ENCODE measurements at regions not wholly inside any gene's neighbourhood (a gene's known extent, or its start where the extent isn't known, plus 50 kb on each side); places are given as distances from the start of the nearest gene placed in this dataset.
"Not testable (repeated sequence)": the region's sequence is repeated elsewhere in the genome, so short reads cannot be mapped to it uniquely, and the experiment has no call there.

DNA sequence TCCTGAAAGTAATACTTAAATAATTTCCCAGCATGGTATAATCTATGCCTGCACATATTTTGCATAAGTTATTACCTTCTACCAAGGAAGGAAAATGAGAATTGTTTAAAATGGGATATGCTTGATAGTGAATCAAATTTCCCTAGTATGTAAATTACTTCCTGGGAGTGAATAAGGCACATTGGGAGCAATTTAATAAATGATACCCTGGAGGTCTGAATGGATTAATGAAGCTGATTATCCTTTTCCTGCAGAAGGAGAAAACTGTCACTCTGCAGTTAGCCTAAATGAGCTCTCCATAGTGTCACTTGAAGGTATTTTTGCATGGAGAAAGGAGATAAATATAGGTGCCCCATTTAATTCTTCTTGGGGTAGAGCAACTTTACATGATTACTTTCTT is 2212.0 kb downstream of the PCDH7 start:
- no peaks in the 10 kb centered on the region for H3K27me3 Mint-ChIP-seq (ENCODE audit: insufficient read depth)
- H3K36me3 Mint-ChIP-seq (ENCODE audit: low read depth), result no peaks in the 10 kb centered on the region
- H3K4me3 Mint-ChIP-seq, result no peak overlapping the region
- no peak for DNase-seq
- peaks cover 25% of the 10 kb centered on the region for H3K9me3 Mint-ChIP-seq
- TF ChIP-seq CTCF (IDR thresholded peaks at IDR 0.05), result no peak
- no peaks in the 10 kb centered on the region for H3K4me1 Mint-ChIP-seq (ENCODE audit: low read depth)
- H3K27ac Mint-ChIP-seq, result no peak overlapping the region

DNA sequence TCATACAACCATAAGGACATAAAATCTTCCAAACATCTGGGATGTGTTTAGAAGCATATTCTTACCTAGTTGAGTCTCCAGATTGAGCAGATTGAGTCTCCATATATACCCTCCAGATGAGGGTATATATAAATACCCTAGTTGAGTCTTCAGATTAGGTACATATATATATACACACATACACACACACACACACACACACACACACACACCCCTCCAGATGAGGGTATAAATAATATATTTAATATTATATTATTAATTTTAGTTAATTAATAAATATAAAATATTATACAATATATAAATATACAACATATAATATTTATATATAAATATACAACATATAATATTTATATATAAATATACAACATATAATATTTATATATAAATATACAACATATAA is 2219.1 kb downstream of the PCDH7 start:
- peaks cover 12% of the 10 kb centered on the region for H3K9me3 Mint-ChIP-seq
- not testable (repeated sequence) for H3K36me3 Mint-ChIP-seq (ENCODE audit: low read depth); H3K27ac Mint-ChIP-seq; DNase-seq; H3K4me1 Mint-ChIP-seq (ENCODE audit: low read depth); H3K4me3 Mint-ChIP-seq; H3K27me3 Mint-ChIP-seq (ENCODE audit: insufficient read depth)

- Mint-ChIP-seq H3K9me3 (peaks cover 42% of the 10 kb centered on the region), H3K36me3 (ENCODE audit: low read depth) (no peaks in the 10 kb centered on the region), H3K27ac (no peak overlapping the region), H3K27me3 (ENCODE audit: insufficient read depth) (no peaks in the 10 kb centered on the region; the same call in 1 of the 2 replicates), H3K4me1 (ENCODE audit: low read depth) (no peaks in the 10 kb centered on the region), H3K4me3 (no peak overlapping the region)
- DNase-seq, result no peak
- TF ChIP-seq CTCF (IDR thresholded peaks at IDR 0.05), result no peak
Observed at GRCh38 chr4:32950866-32951265, 2230.7 kb downstream of the PCDH7 start.

GRCh38 chr4:32958586-32958985 is 2238.4 kb downstream of the PCDH7 start:
- no peak overlapping the region for H3K4me3 Mint-ChIP-seq
- no peak for TF ChIP-seq CTCF (IDR thresholded peaks at IDR 0.05)
- no peaks in the 10 kb centered on the region for H3K36me3 Mint-ChIP-seq (ENCODE audit: low read depth)
- no peaks in the 10 kb centered on the region for H3K27me3 Mint-ChIP-seq (ENCODE audit: insufficient read depth)
- no peak for DNase-seq
- H3K4me1 Mint-ChIP-seq (ENCODE audit: low read depth), result no peaks in the 10 kb centered on the region
- no peak overlapping the region for H3K27ac Mint-ChIP-seq
- H3K9me3 Mint-ChIP-seq, result peaks cover 20% of the 10 kb centered on the region

DNA sequence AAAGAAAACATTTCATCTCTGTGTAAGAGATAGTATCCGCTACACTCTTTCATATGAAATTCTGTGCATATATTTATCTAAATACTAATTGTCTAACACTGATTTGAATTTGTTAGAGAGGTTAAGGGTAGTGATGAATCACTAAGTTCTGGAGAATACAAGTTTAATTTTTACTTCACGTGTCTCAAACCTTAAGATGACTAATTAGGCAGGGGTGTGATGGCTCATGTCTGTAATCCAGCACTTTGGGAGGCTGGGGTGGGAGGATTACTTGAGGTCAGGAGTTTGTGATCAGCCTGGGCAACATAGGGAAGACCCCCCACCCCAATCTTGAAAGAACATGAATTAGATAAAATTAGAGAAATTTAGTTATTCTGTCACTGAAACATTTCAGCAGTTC is 2241.9 kb downstream of the PCDH7 start:
- Mint-ChIP-seq H3K4me1 (ENCODE audit: low read depth) (no peaks in the 10 kb centered on the region), H3K27ac (no peak overlapping the region), H3K36me3 (ENCODE audit: low read depth) (no peaks in the 10 kb centered on the region), H3K9me3 (peaks cover 20% of the 10 kb centered on the region), H3K4me3 (no peak overlapping the region), H3K27me3 (ENCODE audit: insufficient read depth) (no peaks in the 10 kb centered on the region; the same call in 1 of the 2 replicates)
- DNase-seq, result no peak
- TF ChIP-seq CTCF (IDR thresholded peaks at IDR 0.05), result no peak

DNA sequence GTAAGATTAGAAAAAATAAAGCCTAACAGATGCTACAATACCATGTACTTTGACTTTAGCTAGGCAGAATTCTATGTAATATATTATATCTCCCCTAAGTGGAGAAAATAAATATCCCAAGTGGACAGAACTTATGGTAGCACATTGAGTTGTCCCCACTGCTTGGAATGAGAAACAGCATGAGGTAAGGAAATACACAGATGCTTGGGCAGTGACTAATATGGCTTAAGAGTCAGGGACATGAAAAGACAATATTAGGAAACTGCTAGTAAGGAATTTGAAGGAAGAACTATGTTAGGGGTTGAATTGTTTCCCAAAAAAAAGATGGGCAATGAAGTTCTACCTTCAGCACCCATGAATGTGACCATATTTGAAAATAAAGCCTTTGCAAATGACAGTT is 2265.1 kb downstream of the PCDH7 start:
- Mint-ChIP-seq H3K36me3 (ENCODE audit: low read depth) (no peaks in the 10 kb centered on the region), H3K9me3 (peaks cover 26% of the 10 kb centered on the region), H3K4me3 (no peak overlapping the region), H3K27me3 (ENCODE audit: insufficient read depth) (no peaks in the 10 kb centered on the region), H3K27ac (no peak overlapping the region), H3K4me1 (ENCODE audit: low read depth) (no peaks in the 10 kb centered on the region)
- TF ChIP-seq CTCF (IDR thresholded peaks at IDR 0.05), result no peak
- no peak for DNase-seq

Data from HFFc6 (cell line).